ENCODE measurements at regions not wholly inside any gene's neighbourhood (a gene's known extent, or its start where the extent isn't known, plus 50 kb on each side); places are given as distances from the start of the nearest gene placed in this dataset.

DNA sequence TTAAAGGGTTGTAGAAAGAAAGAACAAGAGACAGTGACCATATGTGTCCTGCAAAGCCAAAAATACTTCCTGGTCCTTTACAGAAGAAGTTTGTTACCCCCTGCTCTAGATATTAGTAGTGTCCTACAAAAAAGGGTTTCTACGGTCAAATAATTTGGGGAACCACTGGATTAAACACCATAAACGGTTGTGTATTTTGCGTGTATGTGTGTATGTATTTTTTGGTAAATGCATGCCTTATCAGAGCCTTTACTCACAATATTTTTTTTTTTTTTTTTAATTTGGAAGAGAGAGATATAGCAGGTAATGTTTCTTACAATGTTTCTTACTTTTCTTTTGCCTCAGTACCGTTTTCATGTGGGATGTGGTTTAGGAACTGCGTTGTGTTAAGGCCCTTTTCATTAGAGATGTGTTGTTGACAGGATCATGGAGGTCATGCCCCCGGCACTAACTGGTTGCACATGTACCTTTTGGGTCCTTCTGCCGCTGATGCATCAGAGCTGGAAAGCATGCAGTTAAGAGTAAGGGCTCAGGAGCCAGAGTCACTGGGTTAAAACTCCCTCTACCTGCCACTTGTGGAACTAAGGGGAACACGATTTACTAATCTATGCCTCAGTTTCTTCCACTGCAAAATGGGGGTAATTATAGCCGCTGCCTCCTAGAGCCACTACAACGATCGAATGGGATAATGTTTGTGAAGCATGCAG lies 234.6 kb upstream of the KAZN start:
- peaks cover 16% of the 10 kb centered on the region for H3K27me3 Mint-ChIP-seq (ENCODE audit: low read depth)
- ChIA-PET POLR2A (no interaction called here), CTCF (interaction anchor here (0.6 to 2.0 kb wide), 2 partner anchors 9 to 250 kb away, joined by 3 to 6 read pairs; no protein-coding TSS in a partner anchor)
- H3K4me1 Mint-ChIP-seq, result peaks cover 17% of the 10 kb centered on the region
- H3K4me3 Mint-ChIP-seq, result no peak overlapping the region
- peaks cover 20% of the 10 kb centered on the region for H3K9me3 Mint-ChIP-seq
- no peak overlapping the region for H3K27ac Mint-ChIP-seq
- no peak for TF ChIP-seq SOX15 (CRISPR knock-in tag; IDR thresholded peaks at IDR 0.05)
- TF ChIP-seq, protein P1, sequence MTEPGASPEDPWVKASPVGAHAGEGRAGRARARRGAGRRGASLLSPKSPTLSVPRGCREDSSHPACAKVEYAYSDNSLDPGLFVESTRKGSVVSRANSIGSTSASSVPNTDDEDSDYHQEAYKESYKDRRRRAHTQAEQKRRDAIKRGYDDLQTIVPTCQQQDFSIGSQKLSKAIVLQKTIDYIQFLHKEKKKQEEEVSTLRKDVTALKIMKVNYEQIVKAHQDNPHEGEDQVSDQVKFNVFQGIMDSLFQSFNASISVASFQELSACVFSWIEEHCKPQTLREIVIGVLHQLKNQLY (CRISPR knock-in tag; IDR thresholded peaks at IDR 0.05), result no peak
- no peak for TF ChIP-seq ELF4 (CRISPR knock-in tag; IDR thresholded peaks at IDR 0.05; ENCODE audit: low read depth)
- TF ChIP-seq NFE2L1 (CRISPR knock-in tag; IDR thresholded peaks at IDR 0.05), result no peak
- TF ChIP-seq, protein P2, sequence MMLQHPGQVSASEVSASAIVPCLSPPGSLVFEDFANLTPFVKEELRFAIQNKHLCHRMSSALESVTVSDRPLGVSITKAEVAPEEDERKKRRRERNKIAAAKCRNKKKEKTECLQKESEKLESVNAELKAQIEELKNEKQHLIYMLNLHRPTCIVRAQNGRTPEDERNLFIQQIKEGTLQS (CRISPR knock-in tag; conservative IDR thresholded peaks at IDR 0.05), result no peak
- TF ChIP-seq, protein P3, sequence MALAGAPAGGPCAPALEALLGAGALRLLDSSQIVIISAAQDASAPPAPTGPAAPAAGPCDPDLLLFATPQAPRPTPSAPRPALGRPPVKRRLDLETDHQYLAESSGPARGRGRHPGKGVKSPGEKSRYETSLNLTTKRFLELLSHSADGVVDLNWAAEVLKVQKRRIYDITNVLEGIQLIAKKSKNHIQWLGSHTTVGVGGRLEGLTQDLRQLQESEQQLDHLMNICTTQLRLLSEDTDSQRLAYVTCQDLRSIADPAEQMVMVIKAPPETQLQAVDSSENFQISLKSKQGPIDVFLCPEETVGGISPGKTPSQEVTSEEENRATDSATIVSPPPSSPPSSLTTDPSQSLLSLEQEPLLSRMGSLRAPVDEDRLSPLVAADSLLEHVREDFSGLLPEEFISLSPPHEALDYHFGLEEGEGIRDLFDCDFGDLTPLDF (CRISPR knock-in tag; IDR thresholded peaks at IDR 0.05), result no peak
- no peak for TF ChIP-seq JUN (CRISPR knock-in tag; IDR thresholded peaks at IDR 0.05)
- TF ChIP-seq, protein P4, sequence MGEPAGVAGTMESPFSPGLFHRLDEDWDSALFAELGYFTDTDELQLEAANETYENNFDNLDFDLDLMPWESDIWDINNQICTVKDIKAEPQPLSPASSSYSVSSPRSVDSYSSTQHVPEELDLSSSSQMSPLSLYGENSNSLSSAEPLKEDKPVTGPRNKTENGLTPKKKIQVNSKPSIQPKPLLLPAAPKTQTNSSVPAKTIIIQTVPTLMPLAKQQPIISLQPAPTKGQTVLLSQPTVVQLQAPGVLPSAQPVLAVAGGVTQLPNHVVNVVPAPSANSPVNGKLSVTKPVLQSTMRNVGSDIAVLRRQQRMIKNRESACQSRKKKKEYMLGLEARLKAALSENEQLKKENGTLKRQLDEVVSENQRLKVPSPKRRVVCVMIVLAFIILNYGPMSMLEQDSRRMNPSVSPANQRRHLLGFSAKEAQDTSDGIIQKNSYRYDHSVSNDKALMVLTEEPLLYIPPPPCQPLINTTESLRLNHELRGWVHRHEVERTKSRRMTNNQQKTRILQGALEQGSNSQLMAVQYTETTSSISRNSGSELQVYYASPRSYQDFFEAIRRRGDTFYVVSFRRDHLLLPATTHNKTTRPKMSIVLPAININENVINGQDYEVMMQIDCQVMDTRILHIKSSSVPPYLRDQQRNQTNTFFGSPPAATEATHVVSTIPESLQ (CRISPR knock-in tag; IDR thresholded peaks at IDR 0.05), result no peak
- TF ChIP-seq KAT7 (CRISPR knock-in tag; IDR thresholded peaks at IDR 0.05; ENCODE audit: borderline replicate concordance), result no peak
- no peak for TF ChIP-seq ERG (CRISPR knock-in tag; IDR thresholded peaks at IDR 0.05)
- no peak for TF ChIP-seq SP1 (CRISPR knock-in tag; conservative IDR thresholded peaks at IDR 0.05)
- TF ChIP-seq, protein P5, sequence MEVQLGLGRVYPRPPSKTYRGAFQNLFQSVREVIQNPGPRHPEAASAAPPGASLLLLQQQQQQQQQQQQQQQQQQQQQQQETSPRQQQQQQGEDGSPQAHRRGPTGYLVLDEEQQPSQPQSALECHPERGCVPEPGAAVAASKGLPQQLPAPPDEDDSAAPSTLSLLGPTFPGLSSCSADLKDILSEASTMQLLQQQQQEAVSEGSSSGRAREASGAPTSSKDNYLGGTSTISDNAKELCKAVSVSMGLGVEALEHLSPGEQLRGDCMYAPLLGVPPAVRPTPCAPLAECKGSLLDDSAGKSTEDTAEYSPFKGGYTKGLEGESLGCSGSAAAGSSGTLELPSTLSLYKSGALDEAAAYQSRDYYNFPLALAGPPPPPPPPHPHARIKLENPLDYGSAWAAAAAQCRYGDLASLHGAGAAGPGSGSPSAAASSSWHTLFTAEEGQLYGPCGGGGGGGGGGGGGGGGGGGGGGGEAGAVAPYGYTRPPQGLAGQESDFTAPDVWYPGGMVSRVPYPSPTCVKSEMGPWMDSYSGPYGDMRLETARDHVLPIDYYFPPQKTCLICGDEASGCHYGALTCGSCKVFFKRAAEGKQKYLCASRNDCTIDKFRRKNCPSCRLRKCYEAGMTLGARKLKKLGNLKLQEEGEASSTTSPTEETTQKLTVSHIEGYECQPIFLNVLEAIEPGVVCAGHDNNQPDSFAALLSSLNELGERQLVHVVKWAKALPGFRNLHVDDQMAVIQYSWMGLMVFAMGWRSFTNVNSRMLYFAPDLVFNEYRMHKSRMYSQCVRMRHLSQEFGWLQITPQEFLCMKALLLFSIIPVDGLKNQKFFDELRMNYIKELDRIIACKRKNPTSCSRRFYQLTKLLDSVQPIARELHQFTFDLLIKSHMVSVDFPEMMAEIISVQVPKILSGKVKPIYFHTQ (CRISPR knock-in tag; IDR thresholded peaks at IDR 0.05), result no peak
- TF ChIP-seq GABPB1 (CRISPR knock-in tag; IDR thresholded peaks at IDR 0.05), result no peak
- no peak for TF ChIP-seq ATF1 (CRISPR knock-in tag; IDR thresholded peaks at IDR 0.05)
- TF ChIP-seq FOXP1 (CRISPR knock-in tag; IDR thresholded peaks at IDR 0.05; ENCODE audit: borderline replicate concordance), result no peak
- TF ChIP-seq E2F4 (CRISPR knock-in tag; IDR thresholded peaks at IDR 0.05; ENCODE audit: borderline replicate concordance, low read depth), result no peak
- TF ChIP-seq, protein P6, sequence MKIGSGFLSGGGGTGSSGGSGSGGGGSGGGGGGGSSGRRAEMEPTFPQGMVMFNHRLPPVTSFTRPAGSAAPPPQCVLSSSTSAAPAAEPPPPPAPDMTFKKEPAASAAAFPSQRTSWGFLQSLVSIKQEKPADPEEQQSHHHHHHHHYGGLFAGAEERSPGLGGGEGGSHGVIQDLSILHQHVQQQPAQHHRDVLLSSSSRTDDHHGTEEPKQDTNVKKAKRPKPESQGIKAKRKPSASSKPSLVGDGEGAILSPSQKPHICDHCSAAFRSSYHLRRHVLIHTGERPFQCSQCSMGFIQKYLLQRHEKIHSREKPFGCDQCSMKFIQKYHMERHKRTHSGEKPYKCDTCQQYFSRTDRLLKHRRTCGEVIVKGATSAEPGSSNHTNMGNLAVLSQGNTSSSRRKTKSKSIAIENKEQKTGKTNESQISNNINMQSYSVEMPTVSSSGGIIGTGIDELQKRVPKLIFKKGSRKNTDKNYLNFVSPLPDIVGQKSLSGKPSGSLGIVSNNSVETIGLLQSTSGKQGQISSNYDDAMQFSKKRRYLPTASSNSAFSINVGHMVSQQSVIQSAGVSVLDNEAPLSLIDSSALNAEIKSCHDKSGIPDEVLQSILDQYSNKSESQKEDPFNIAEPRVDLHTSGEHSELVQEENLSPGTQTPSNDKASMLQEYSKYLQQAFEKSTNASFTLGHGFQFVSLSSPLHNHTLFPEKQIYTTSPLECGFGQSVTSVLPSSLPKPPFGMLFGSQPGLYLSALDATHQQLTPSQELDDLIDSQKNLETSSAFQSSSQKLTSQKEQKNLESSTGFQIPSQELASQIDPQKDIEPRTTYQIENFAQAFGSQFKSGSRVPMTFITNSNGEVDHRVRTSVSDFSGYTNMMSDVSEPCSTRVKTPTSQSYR (CRISPR knock-in tag; IDR thresholded peaks at IDR 0.05), result no peak
- no peak for TF ChIP-seq ATF2 (CRISPR knock-in tag; IDR thresholded peaks at IDR 0.05; ENCODE audit: borderline replicate concordance, low read depth)
- TF ChIP-seq ZNF232 (CRISPR knock-in tag; IDR thresholded peaks at IDR 0.05), result no peak
- DNase-seq (ENCODE audit: low spot score) (no peak), ATAC-seq (peak; percentile 26; the same call in 1 of the 2 replicates)
- H3K36me3 Mint-ChIP-seq, result peaks cover 8% of the 10 kb centered on the region
